GM21576 (cell line): ENCODE measurements at regions not wholly inside any gene's neighbourhood (a gene's known extent, or its start where the extent isn't known, plus 50 kb on each side); places are given as distances from the start of the nearest gene placed in this dataset.
"Not testable (repeated sequence)": the region's sequence is repeated elsewhere in the genome, so short reads cannot be mapped to it uniquely, and the experiment has no call there.

Source experiments
- ATAC-seq: cut with Tn5 transposase; IDR thresholded peaks from one replicate; pipeline ENCODE4 v1.9.1; 2021; ENCODE audit warnings: mild to moderate bottlenecking, moderate library complexity; ENCODE audit not compliant: unreplicated experiment

DNA sequence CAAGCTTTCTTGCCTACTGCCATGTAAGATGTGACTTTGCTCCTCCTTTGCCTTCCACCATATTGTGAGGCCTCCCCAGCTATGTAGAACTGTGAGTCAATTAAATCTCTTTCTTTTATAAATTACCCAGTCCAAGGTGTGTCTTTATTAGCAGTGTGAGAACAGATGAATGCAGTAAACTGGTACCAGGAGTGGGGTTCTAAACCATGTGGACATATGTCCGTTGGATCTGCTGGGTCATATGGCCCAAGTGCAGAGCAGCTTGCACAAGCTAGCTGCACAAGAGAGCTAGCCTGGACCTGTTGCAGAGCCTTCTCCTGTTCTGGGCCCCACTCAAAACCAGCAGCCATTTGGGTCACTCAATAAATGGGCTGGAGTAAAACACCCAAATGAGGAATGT lies 177.1 kb downstream of the HIPK3 start:
- ATAC-seq: no peak

DNA sequence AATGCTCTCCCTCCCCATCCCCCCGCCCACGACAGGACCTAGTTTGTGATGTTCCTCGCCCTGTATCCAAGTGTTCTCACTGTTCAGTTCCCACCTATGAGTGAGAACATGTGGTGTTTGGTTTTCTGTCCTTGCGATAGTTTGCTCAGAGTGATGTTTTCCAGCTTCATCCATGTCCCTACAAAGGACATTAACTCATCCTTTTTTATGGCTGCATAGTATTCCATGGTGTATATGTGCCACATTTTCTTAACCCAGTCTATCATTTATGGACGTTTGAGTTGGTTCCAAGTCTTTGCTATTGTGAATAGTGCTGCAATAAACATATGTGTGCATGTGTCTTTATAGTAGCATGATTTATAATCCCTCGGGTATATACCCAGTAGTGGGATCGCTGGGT lies 171.3 kb downstream of the HIPK3 start:
- ATAC-seq: not testable (repeated sequence)

DNA sequence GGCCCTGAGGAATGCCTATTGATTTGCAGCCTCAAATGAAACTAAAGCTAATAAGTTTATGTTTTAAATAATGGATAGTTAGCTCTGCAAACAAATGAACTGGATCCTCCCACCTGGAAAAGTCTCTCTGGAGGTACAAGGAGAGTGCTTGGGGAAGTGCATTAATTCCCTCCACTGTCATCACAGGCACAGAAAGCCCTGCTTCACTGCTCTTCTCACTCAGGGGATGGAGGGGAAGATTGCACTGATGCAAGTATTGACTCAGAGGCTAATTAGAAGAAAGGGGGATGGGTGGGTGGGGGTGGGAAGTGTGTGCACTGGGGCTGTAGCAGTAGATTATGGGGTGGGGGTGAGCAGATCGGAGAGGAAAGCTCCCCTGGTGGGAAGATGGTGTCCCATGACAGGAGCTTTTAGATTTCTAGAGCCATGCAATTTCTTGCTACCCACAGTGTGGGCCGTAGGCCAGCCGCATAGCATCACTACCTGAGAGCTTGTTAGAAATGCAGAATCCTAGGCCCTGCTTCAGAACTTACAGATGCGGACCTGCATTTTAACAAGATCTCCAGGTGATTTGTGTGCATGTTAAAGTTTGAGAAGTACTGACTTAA lies 163.9 kb downstream of the HIPK3 start:
- no peak for ATAC-seq

DNA sequence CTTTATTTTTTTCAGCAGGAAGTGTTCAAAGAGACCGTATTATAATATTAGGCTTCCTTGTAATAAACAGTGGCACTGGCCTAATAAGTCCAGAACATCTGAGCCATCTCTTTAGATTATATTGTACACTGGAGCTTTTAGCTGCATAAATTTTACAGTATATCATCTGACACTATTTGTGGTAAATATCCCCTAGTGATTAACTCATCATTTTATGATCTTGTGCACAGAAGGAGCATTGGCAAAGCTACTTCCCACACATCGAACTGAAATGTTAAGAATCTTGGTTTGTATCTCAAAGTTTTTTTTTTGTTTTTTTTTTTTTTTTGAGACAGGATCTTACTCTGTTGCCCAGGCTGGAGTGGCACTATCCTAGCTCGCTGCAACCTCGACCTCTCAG lies 162.7 kb downstream of the HIPK3 start:
- no peak for ATAC-seq

DNA sequence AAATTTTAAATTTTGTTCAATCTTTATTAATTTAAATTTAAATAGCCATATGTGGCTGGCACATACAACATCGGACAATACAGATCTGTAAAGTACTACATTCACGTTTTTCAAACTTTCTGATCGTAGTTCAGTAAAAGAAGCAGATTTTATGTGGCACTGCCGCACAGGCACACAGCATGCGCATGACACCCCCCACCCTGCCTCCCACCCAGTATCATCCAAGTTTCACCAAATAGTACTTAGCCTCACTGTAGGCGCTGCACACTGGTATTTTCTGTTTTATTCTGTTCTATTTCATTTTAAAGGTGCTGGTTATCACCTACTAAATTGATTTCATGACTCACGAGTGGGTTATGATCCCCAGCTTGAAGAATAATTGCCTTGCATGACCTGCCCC lies 159.9 kb downstream of the HIPK3 start:
- ATAC-seq: no peak

DNA sequence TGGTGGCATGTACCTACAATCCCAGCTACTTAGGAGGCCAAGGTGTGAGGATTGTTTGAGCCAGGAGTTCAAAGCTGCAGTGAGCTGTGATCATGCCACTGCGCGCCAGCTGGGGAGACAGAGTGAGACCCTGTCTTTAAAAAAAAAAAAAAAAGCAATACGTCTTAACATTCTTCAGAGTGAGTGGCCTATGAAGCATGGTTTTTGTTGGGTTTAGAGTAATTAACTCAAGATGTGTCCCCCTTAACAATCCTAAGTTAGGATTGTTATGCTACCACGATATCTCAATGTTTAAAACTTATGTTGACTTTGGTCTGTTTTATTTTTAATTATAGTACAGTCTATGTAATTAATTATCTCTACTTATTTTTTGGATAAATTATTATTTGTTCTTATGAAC lies 156.1 kb downstream of the HIPK3 start:
- ATAC-seq: no peak

DNA sequence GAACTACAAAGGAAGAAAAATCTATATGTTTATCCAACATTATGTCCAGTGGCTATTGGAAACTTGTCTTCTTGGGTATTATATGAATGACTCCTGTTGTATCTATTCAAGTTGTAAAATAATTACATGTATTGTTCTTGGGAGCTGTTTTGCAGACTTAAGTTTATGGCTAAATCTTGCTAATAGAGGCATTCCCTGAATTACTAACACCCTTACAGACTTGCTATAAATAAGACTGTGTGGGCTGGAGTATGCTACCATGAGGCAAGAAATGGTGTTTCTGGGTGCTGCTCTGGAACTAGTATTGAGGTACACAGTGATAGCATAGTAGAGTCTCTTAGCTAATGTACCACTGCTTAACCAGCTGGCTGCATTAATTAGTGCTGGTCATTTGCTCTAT lies 155.1 kb downstream of the HIPK3 start:
- ATAC-seq: no peak

DNA sequence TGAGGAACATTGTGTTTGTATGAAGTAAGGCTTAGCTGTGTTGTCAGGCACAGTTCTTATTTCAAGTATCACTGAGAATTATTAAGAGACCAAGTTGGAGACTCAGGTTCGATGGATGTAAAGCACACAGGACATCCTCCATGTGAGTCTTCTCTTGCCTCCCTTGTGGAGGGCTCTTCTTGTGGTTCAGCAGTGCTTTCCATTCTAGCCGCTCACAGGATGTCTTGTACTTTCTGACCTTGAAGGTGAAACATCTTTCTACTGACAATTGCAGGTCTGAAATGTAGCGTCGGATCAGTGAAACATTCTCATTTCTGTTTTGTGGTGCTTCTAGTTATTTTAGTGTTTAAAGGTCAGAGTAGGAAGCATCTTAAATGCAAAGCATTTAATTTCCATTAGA lies 154.6 kb downstream of the HIPK3 start:
- ATAC-seq: no peak

DNA sequence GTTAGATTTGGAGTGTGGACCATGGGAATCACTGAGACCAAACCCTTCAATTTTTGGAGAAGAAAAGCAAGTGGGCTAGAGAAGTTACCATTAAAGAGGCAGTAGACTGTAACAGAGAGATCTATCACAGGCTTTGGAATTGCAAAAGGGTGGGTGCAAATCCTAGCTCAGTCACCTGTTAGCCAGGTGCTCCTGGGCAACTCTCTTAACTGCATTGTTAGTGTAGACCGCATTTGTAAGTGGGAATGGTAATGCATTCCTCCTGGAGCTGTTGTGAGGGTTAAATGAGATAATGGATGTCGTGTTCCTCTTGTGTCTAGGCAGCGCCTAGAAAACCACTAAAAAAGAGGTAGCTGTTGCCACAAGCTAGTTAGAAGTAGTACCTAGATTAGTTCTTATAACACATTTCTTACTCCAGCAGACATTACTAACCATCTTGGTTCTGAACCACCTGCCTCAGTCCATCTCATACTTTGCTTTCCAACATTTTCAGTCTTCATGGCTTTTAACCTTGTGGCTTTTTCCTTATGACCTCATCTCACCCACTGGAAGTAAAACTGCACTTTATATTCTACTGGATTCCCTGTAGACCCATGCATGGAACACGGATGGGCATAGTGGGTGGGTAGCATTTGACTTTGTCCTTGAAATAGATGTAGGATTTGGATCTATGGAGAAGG lies 153.0 kb downstream of the HIPK3 start:
- ATAC-seq: no peak
